Esophagus squamous epithelium (tissue), 5 donors: ENCODE measurements at regions not wholly inside any gene's neighbourhood (a gene's known extent, or its start where the extent isn't known, plus 50 kb on each side); places are given as distances from the start of the nearest gene placed in this dataset.

Experiments
- DNase-seq: peaks from one replicate; lab custom pipeline; 2025; lab: John Stamatoyannopoulos, UW
- H3K27ac ChIP-seq, 4 donors: fragments of 200-600 bp; sonication (generic); one replicate each; pipeline ENCODE4 v1.5.1; 2016 to 2019; ENCODE audit warnings: mild to moderate bottlenecking in 1 of 4
- H3K27me3 ChIP-seq, 4 donors: fragments of 200-600 bp; sonication (generic); 1 replicate in 3 of 4; 2 replicates in 1 of 4; pipeline versions ENCODE4 v1.5.1 to v1.6.0; 2017 to 2021; ENCODE audit warnings: antibody characterized with exemption in 1 of 4
- H3K36me3 ChIP-seq, 3 donors: fragments of 200-600 bp; sonication (generic); one replicate each; pipeline ENCODE4 v1.5.1; 2016 to 2019
- H3K4me1 ChIP-seq, 3 donors: fragments of 200-600 bp; sonication (generic); one replicate each; pipeline ENCODE4 v1.5.1; 2017 to 2019
- H3K4me3 ChIP-seq, 4 donors: fragments of 200-600 bp; sonication (generic); 1 replicate in 3 of 4; 2 replicates in 1 of 4; pipeline ENCODE4 v1.5.1; 2016 to 2019; ENCODE audit warnings: mild to moderate bottlenecking in 2 of 4, moderate library complexity in 1 of 4
- H3K9me3 ChIP-seq, 3 donors: fragments of 200-600 bp; sonication (generic); one replicate each; pipeline ENCODE4 v1.5.1; 2016 to 2019
- POLR2A ChIP-seq, 4 donors: fragments of 450-650 bp; IDR thresholded peaks; one replicate each; pipeline ENCODE4 v1.6.1; 2017; ENCODE audit warnings: antibody characterized with exemption in 4 of 4, mild to moderate bottlenecking in 4 of 4, moderate library complexity in 3 of 4
- WGBS, 2 donors: methylation state at CpG; one replicate each; pipeline ENCODE4 v1.1.5; 2018; 5-methylcytosine and 5-hydroxymethylcytosine counted together
- intact Hi-C: fragments of 100-400 bp; cut with DNase I; formaldehyde crosslinking; loops from one replicate; pipeline ENCODE4 v1.15.0; 2022
- TF ChIP-seq, protein P1 (sequence below), 6 experiments: fragments of 450-650 bp in 4 of 6; fragments of 200-600 bp in 2 of 6; sonication (generic) in 2 of 6; IDR thresholded peaks; one replicate each; pipeline ENCODE4 v1.5.1; 2016 to 2019; ENCODE audit warnings: antibody characterized with exemption in 6 of 6, mild to moderate bottlenecking in 4 of 6, moderate library complexity in 4 of 6
- donor health status: DM: yes; HTN: yes; CAD: no.

- TF ChIP-seq, protein P1, sequence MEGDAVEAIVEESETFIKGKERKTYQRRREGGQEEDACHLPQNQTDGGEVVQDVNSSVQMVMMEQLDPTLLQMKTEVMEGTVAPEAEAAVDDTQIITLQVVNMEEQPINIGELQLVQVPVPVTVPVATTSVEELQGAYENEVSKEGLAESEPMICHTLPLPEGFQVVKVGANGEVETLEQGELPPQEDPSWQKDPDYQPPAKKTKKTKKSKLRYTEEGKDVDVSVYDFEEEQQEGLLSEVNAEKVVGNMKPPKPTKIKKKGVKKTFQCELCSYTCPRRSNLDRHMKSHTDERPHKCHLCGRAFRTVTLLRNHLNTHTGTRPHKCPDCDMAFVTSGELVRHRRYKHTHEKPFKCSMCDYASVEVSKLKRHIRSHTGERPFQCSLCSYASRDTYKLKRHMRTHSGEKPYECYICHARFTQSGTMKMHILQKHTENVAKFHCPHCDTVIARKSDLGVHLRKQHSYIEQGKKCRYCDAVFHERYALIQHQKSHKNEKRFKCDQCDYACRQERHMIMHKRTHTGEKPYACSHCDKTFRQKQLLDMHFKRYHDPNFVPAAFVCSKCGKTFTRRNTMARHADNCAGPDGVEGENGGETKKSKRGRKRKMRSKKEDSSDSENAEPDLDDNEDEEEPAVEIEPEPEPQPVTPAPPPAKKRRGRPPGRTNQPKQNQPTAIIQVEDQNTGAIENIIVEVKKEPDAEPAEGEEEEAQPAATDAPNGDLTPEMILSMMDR (IDR thresholded peaks at IDR 0.05): no peak
- TF ChIP-seq POLR2A (IDR thresholded peaks at IDR 0.05): no peak
- Histone ChIP-seq H3K4me1 (peaks cover 0 to 7% (median 0%) of the 10 kb centered on the region in 3 donors), H3K4me3 (no peak overlapping the region), H3K36me3 (no peaks in the 10 kb centered on the region), H3K27me3 (no peaks in the 10 kb centered on the region), H3K9me3 (no peaks in the 10 kb centered on the region), H3K27ac (no peak overlapping the region)
- intact Hi-C loops: no loop called here
- no peak for DNase-seq
- WGBS, 2 donors: 86 to 91% methylated on average over 2 of the region's 2 CpGs
Observed at GRCh38 chr17:13833921-13834320, 232.2 kb upstream of the HS3ST3A1 start.

- no peak for DNase-seq
- Histone ChIP-seq H3K4me3 (no peak overlapping the region), H3K27me3 (no peaks in the 10 kb centered on the region), H3K4me1 (peaks cover 0 to 7% (median 0%) of the 10 kb centered on the region in 3 donors), H3K9me3 (no peaks in the 10 kb centered on the region), H3K36me3 (no peaks in the 10 kb centered on the region), H3K27ac (no peak overlapping the region)
- WGBS, 2 donors: 43 to 64% methylated on average over 2 of the region's 2 CpGs
- intact Hi-C loops: no loop called here
- TF ChIP-seq, protein P1 (IDR thresholded peaks at IDR 0.05): no peak
- no peak for TF ChIP-seq POLR2A (IDR thresholded peaks at IDR 0.05)
Observed at GRCh38 chr17:13835151-13835550, 233.4 kb upstream of the HS3ST3A1 start.

DNA sequence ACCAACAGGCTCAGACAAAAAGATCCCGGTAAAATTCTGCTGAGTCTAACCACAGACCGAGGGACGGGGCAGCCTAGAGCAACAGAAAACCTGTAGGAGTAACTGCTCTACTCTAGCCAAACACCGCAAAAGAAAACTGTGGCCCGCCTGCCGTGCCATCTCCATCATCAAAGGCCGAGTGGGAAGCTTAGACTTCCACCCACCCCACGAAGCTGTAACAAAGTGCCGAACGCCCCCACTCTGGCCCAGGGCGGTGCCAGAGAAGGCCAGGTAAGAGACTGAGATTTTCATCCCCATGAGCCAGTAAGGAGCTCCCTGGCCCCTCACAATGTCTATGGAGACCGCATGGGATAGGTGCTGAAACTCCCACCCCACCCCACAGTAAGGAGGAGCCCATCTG is 231.9 kb upstream of the COX10 start:
- Histone ChIP-seq H3K27me3 (no peaks in the 10 kb centered on the region), H3K36me3 (no peaks in the 10 kb centered on the region), H3K27ac (no peak overlapping the region), H3K9me3 (no peaks in the 10 kb centered on the region), H3K4me3 (no peak overlapping the region), H3K4me1 (peaks cover 0 to 7% (median 0%) of the 10 kb centered on the region in 3 donors)
- no peak for TF ChIP-seq POLR2A (IDR thresholded peaks at IDR 0.05)
- TF ChIP-seq, protein P1 (IDR thresholded peaks at IDR 0.05): no peak
- no peak for DNase-seq
- WGBS, 2 donors: 87 to 100% methylated on average over 1 to 11 of the region's 12 CpGs
- intact Hi-C loops: no loop called here

DNA sequence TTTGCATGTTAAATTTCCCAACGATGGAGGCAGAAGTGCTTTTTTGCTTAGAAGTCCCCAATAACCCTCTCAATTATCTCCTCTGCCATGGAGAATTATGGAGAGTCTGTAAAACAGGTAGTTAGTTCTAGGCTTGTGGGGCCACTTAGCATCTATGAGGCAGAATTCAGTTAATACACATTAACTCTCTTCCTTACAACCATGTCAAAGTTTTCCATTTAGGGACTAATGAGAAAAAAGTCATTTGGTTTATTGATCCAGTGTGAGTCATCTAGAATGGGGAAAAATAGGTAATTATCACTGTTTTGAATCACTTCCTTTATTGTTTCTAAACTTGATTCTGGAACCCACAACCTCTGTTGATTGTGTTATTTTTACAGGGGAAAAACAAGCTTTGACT is 229.1 kb upstream of the COX10 start:
- Histone ChIP-seq H3K36me3 (no peaks in the 10 kb centered on the region), H3K4me3 (no peak overlapping the region), H3K4me1 (peaks cover 0 to 7% (median 0%) of the 10 kb centered on the region in 3 donors), H3K9me3 (no peaks in the 10 kb centered on the region), H3K27ac (no peak overlapping the region), H3K27me3 (no peaks in the 10 kb centered on the region)
- DNase-seq: no peak
- no peak for TF ChIP-seq POLR2A (IDR thresholded peaks at IDR 0.05)
- TF ChIP-seq, protein P1 (IDR thresholded peaks at IDR 0.05): no peak
- WGBS, 2 donors: 15 to 45% methylated on average over 1 of the region's 1 CpG
- intact Hi-C loops: no loop called here

DNA sequence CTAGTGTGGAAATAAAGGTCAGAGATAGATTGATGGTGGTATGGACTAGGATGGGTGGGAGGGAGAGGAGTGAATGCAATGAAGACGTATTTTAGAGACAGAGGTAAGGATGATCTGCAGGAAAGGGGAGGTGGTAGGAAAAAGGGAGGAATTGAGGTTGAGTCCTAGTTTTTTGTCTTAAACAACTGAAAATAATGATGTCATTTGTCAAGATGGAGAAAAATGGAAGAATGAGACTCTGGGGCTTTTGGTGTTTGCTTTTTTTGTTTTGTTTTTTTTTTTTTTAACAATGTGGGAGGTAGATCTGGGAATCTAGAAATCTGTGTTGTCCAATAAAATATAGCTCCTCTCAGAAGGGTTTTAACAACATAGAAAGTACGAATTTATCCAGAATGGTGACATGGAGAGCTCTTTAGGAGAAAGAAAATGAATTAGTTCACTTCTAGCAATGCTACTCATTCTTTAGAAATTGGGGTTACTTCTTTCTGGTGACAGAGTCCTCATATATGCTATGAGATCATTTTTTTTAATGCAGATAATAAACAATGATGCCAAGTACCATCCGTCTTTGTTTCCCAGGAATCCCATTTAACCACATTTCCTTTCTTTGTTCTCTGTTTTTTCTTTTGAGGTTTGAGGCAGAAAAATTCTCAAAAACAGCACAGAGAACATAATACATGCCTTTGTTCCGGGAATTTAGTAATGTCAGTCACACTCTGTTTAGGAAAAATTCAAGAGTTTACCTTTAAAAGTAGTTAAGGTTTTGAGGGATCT is 225.3 kb upstream of the COX10 start:
- H3K36me3 ChIP-seq: no peaks in the 10 kb centered on the region
- no peaks in the 10 kb centered on the region for H3K9me3 ChIP-seq
- H3K27me3 ChIP-seq: no peaks in the 10 kb centered on the region
- intact Hi-C loops: no loop called here
- H3K4me3 ChIP-seq: no peak overlapping the region
- H3K27ac ChIP-seq: no peak overlapping the region
- 73 to 86% methylated on average over 4 of the region's 4 CpGs for WGBS, 2 donors
- DNase-seq: no peak
- H3K4me1 ChIP-seq: no peaks in the 10 kb centered on the region
- TF ChIP-seq POLR2A (IDR thresholded peaks at IDR 0.05): no peak
